IMR-90 (cell line): ENCODE measurements at regions not wholly inside any gene's neighbourhood (a gene's known extent, or its start where the extent isn't known, plus 50 kb on each side); places are given as distances from the start of the nearest gene placed in this dataset.

Experiments used
- BHLHE40 ChIP-seq: fragments of 150-350 bp; IDR thresholded peaks from 2 replicates; pipeline ENCODE4 v1.6.1; 2016; ENCODE audit warnings: mild to moderate bottlenecking, low read depth, low read length
- CTCF ChIP-seq: conservative IDR thresholded peaks from 2 replicates; pipeline ENCODE4 v1.5.1; 2012; ENCODE audit warnings: mild to moderate bottlenecking, low read depth, low read length, improper control_type of control experiment
- POLR2A ChIP-seq: IDR thresholded peaks from 2 replicates; pipeline ENCODE4 v1.6.1; 2012; ENCODE audit warnings: mild to moderate bottlenecking, low read depth, low read length

GRCh38 chr4:125392694-125393093 is 77.9 kb downstream of the FAT4 start:
- no peak for TF ChIP-seq CTCF
- TF ChIP-seq BHLHE40: no peak
- no peak for TF ChIP-seq POLR2A
